Renal pelvis (tissue), 1 donor: ENCODE measurements at regions not wholly inside any gene's neighbourhood (a gene's known extent, or its start where the extent isn't known, plus 50 kb on each side); places are given as distances from the start of the nearest gene placed in this dataset.
"Not testable (repeated sequence)": the region's sequence is repeated elsewhere in the genome, so short reads cannot be mapped to it uniquely, and the experiment has no call there.

ENCODE experiments used
- DNase-seq: peaks from one replicate; pipeline ENCODE4 v3.0.0-alpha.2; 2013

- DNase-seq = no peak
Observed at GRCh38 chrX:81857192-81857591, 655.3 kb downstream of the SH3BGRL start.

GRCh38 chrX:81866873-81867272 lies 665.0 kb downstream of the SH3BGRL start:
- DNase-seq = no peak

GRCh38 chrX:81868979-81869378 lies 667.1 kb downstream of the SH3BGRL start:
- no peak for DNase-seq

GRCh38 chrX:81874807-81875206 lies 672.9 kb downstream of the SH3BGRL start:
- DNase-seq = no peak

GRCh38 chrX:81875800-81876199 lies 673.9 kb downstream of the SH3BGRL start:
- no peak for DNase-seq

- no peak for DNase-seq
Observed at GRCh38 chrX:81876437-81876836, 674.5 kb downstream of the SH3BGRL start.

GRCh38 chrX:81890521-81890920 lies 688.6 kb downstream of the SH3BGRL start:
- DNase-seq = no peak

GRCh38 chrX:81900522-81900921 lies 698.6 kb downstream of the SH3BGRL start:
- no peak for DNase-seq

GRCh38 chrX:81925812-81926211 lies 723.9 kb downstream of the SH3BGRL start:
- DNase-seq = no peak

- DNase-seq = not testable (repeated sequence)
Observed at GRCh38 chrX:81945911-81946310, 744.0 kb downstream of the SH3BGRL start.

- no peak for DNase-seq
Observed at GRCh38 chrX:81957318-81957717, 755.4 kb downstream of the SH3BGRL start.

- DNase-seq = peak; percentile 4
Observed at GRCh38 chrX:81957900-81958545, 756.1 kb downstream of the SH3BGRL start.

- no peak for DNase-seq
Observed at GRCh38 chrX:81959964-81960363, 758.1 kb downstream of the SH3BGRL start.

- not testable (repeated sequence) for DNase-seq
Observed at GRCh38 chrX:81974413-81974812, 772.5 kb downstream of the SH3BGRL start.

- DNase-seq = no peak
Observed at GRCh38 chrX:81979806-81980515, 778.1 kb downstream of the SH3BGRL start.

- DNase-seq = not testable (repeated sequence)
Observed at GRCh38 chrX:81987217-81987616, 785.3 kb downstream of the SH3BGRL start.

- no peak for DNase-seq
Observed at GRCh38 chrX:81996166-81996565, 794.3 kb downstream of the SH3BGRL start.

GRCh38 chrX:82029571-82030218 lies 827.8 kb downstream of the SH3BGRL start:
- DNase-seq = no peak

GRCh38 chrX:82031250-82031649 lies 829.3 kb downstream of the SH3BGRL start:
- DNase-seq = no peak

GRCh38 chrX:82038793-82039192 lies 836.9 kb downstream of the SH3BGRL start:
- no peak for DNase-seq

- DNase-seq = no peak
Observed at GRCh38 chrX:82041034-82041433, 839.1 kb downstream of the SH3BGRL start.

- no peak for DNase-seq
Observed at GRCh38 chrX:82058728-82059127, 856.8 kb downstream of the SH3BGRL start.

- DNase-seq = no peak
Observed at GRCh38 chrX:82070948-82071347, 869.0 kb downstream of the SH3BGRL start.
